ENCODE measurements at regions not wholly inside any gene's neighbourhood (a gene's known extent, or its start where the extent isn't known, plus 50 kb on each side); places are given as distances from the start of the nearest gene placed in this dataset.

GRCh38 chr15:29924750-29925149 is 102.5 kb upstream of the TJP1 start:
- no peak overlapping the region for H3K4me3 Mint-ChIP-seq (ENCODE audit: unreplicated experiment)
- no peaks in the 10 kb centered on the region for H3K36me3 Mint-ChIP-seq (ENCODE audit: low read depth)
- H3K27me3 Mint-ChIP-seq (ENCODE audit: low read depth) = no peaks in the 10 kb centered on the region
- no peaks in the 10 kb centered on the region for H3K9me3 Mint-ChIP-seq (ENCODE audit: low read depth)
- no peak for DNase-seq (ENCODE audit: low spot score)
- H3K27ac Mint-ChIP-seq (ENCODE audit: unreplicated experiment) = peak overlapping the region; percentile 24
- no peak for TF ChIP-seq CTCF (IDR thresholded peaks at IDR 0.05)
- peaks cover 42% of the 10 kb centered on the region for H3K4me1 Mint-ChIP-seq (ENCODE audit: low read depth)

GRCh38 chr15:29922191-29922590 is 99.9 kb upstream of the TJP1 start:
- Mint-ChIP-seq H3K4me1 (ENCODE audit: low read depth) (peaks cover 53% of the 10 kb centered on the region), H3K27ac (ENCODE audit: unreplicated experiment) (no peak overlapping the region), H3K27me3 (ENCODE audit: low read depth) (no peaks in the 10 kb centered on the region), H3K9me3 (ENCODE audit: low read depth) (no peaks in the 10 kb centered on the region), H3K4me3 (ENCODE audit: unreplicated experiment) (no peak overlapping the region), H3K36me3 (ENCODE audit: low read depth) (no peaks in the 10 kb centered on the region)
- no peak for DNase-seq (ENCODE audit: low spot score)
- no peak for TF ChIP-seq CTCF (IDR thresholded peaks at IDR 0.05)

GRCh38 chr15:29921130-29921601 is 98.9 kb upstream of the TJP1 start:
- Mint-ChIP-seq H3K27me3 (ENCODE audit: low read depth) (no peaks in the 10 kb centered on the region), H3K4me3 (ENCODE audit: unreplicated experiment) (no peak overlapping the region), H3K27ac (ENCODE audit: unreplicated experiment) (no peak overlapping the region), H3K36me3 (ENCODE audit: low read depth) (no peaks in the 10 kb centered on the region), H3K9me3 (ENCODE audit: low read depth) (no peaks in the 10 kb centered on the region), H3K4me1 (ENCODE audit: low read depth) (peaks cover 53% of the 10 kb centered on the region)
- no peak for DNase-seq (ENCODE audit: low spot score)
- no peak for TF ChIP-seq CTCF (IDR thresholded peaks at IDR 0.05)

GRCh38 chr15:29920515-29920914 is 98.2 kb upstream of the TJP1 start:
- H3K27ac Mint-ChIP-seq (ENCODE audit: unreplicated experiment) = peak overlapping the region; percentile 10
- H3K4me1 Mint-ChIP-seq (ENCODE audit: low read depth) = peaks cover 46% of the 10 kb centered on the region
- no peak overlapping the region for H3K4me3 Mint-ChIP-seq (ENCODE audit: unreplicated experiment)
- H3K9me3 Mint-ChIP-seq (ENCODE audit: low read depth) = no peaks in the 10 kb centered on the region
- DNase-seq (ENCODE audit: low spot score) = no peak
- H3K36me3 Mint-ChIP-seq (ENCODE audit: low read depth) = no peaks in the 10 kb centered on the region
- TF ChIP-seq CTCF (IDR thresholded peaks at IDR 0.05) = no peak
- H3K27me3 Mint-ChIP-seq (ENCODE audit: low read depth) = no peaks in the 10 kb centered on the region

GRCh38 chr15:29919380-29919881 is 97.2 kb upstream of the TJP1 start:
- Mint-ChIP-seq H3K4me1 (ENCODE audit: low read depth) (peaks cover 40% of the 10 kb centered on the region), H3K9me3 (ENCODE audit: low read depth) (no peaks in the 10 kb centered on the region), H3K4me3 (ENCODE audit: unreplicated experiment) (no peak overlapping the region), H3K27ac (ENCODE audit: unreplicated experiment) (no peak overlapping the region), H3K36me3 (ENCODE audit: low read depth) (no peaks in the 10 kb centered on the region), H3K27me3 (ENCODE audit: low read depth) (no peaks in the 10 kb centered on the region)
- TF ChIP-seq CTCF (IDR thresholded peaks at IDR 0.05) = no peak
- no peak for DNase-seq (ENCODE audit: low spot score)

Measured in chondrocyte (in vitro differentiated cells).